ENCODE measurements at regions not wholly inside any gene's neighbourhood (a gene's known extent, or its start where the extent isn't known, plus 50 kb on each side); places are given as distances from the start of the nearest gene placed in this dataset.

- no peak overlapping the region for H3K4me3 ChIP-seq (ENCODE audit: low read length)
- no peaks in the 10 kb centered on the region for H3K27me3 ChIP-seq (ENCODE audit: control insufficient read depth, insufficient read depth, low read length)
- no peak overlapping the region for H3K27ac ChIP-seq (ENCODE audit: low read length)
- H3K4me1 ChIP-seq (ENCODE audit: control insufficient read depth, insufficient read depth, low read length), result no peaks in the 10 kb centered on the region
- no peaks in the 10 kb centered on the region for H3K36me3 ChIP-seq (ENCODE audit: control insufficient read depth, insufficient read depth, low read length)
- no peaks in the 10 kb centered on the region for H3K9me3 ChIP-seq (ENCODE audit: control insufficient read depth, low read depth, low read length)
- no peak for DNase-seq
These were observed 1176.7 kb upstream of the CNTN5 start for GRCh38 chr11:97844016-97844415.

- Histone ChIP-seq H3K36me3 (ENCODE audit: control insufficient read depth, insufficient read depth, low read length) (no peaks in the 10 kb centered on the region), H3K4me3 (ENCODE audit: low read length) (no peak overlapping the region), H3K27me3 (ENCODE audit: control insufficient read depth, insufficient read depth, low read length) (no peaks in the 10 kb centered on the region), H3K27ac (ENCODE audit: low read length) (no peak overlapping the region), H3K9me3 (ENCODE audit: control insufficient read depth, low read depth, low read length) (no peaks in the 10 kb centered on the region), H3K4me1 (ENCODE audit: control insufficient read depth, insufficient read depth, low read length) (no peaks in the 10 kb centered on the region)
- DNase-seq, result no peak
- no CpG with 5 or more reads among the region's 1 CpG for WGBS (ENCODE audit: insufficient coverage, low lambda C conversion rate)
These were observed 1173.0 kb upstream of the CNTN5 start for GRCh38 chr11:97847730-97848129.

- Histone ChIP-seq H3K36me3 (ENCODE audit: control insufficient read depth, insufficient read depth, low read length) (no peaks in the 10 kb centered on the region), H3K27ac (ENCODE audit: low read length) (no peak overlapping the region), H3K4me1 (ENCODE audit: control insufficient read depth, insufficient read depth, low read length) (no peaks in the 10 kb centered on the region), H3K27me3 (ENCODE audit: control insufficient read depth, insufficient read depth, low read length) (no peaks in the 10 kb centered on the region), H3K4me3 (ENCODE audit: low read length) (no peak overlapping the region), H3K9me3 (ENCODE audit: control insufficient read depth, low read depth, low read length) (no peaks in the 10 kb centered on the region)
- WGBS (ENCODE audit: insufficient coverage, low lambda C conversion rate), result no CpG with 5 or more reads among the region's 1 CpG
- DNase-seq, result no peak
These were observed 1170.0 kb upstream of the CNTN5 start for GRCh38 chr11:97850701-97851100.

- no peak for DNase-seq
- Histone ChIP-seq H3K4me1 (ENCODE audit: control insufficient read depth, insufficient read depth, low read length) (no peaks in the 10 kb centered on the region), H3K27ac (ENCODE audit: low read length) (no peak overlapping the region), H3K9me3 (ENCODE audit: control insufficient read depth, low read depth, low read length) (no peaks in the 10 kb centered on the region), H3K27me3 (ENCODE audit: control insufficient read depth, insufficient read depth, low read length) (no peaks in the 10 kb centered on the region), H3K36me3 (ENCODE audit: control insufficient read depth, insufficient read depth, low read length) (no peaks in the 10 kb centered on the region), H3K4me3 (ENCODE audit: low read length) (no peak overlapping the region)
- 72% methylated on average over 3 of the region's 3 CpGs for WGBS (ENCODE audit: insufficient coverage, low lambda C conversion rate)
These were observed 1166.4 kb upstream of the CNTN5 start for GRCh38 chr11:97854357-97854756.

GRCh38 chr11:97854877-97855276 lies 1165.9 kb upstream of the CNTN5 start:
- no peak overlapping the region for H3K4me3 ChIP-seq (ENCODE audit: low read length)
- no CpG with 5 or more reads among the region's 14 CpGs for WGBS (ENCODE audit: insufficient coverage, low lambda C conversion rate)
- no peak overlapping the region for H3K27ac ChIP-seq (ENCODE audit: low read length)
- DNase-seq, result no peak
- no peaks in the 10 kb centered on the region for H3K9me3 ChIP-seq (ENCODE audit: control insufficient read depth, low read depth, low read length)
- no peaks in the 10 kb centered on the region for H3K4me1 ChIP-seq (ENCODE audit: control insufficient read depth, insufficient read depth, low read length)
- no peaks in the 10 kb centered on the region for H3K36me3 ChIP-seq (ENCODE audit: control insufficient read depth, insufficient read depth, low read length)
- H3K27me3 ChIP-seq (ENCODE audit: control insufficient read depth, insufficient read depth, low read length), result no peaks in the 10 kb centered on the region

GRCh38 chr11:97856666-97857065 lies 1164.1 kb upstream of the CNTN5 start:
- H3K27ac ChIP-seq (ENCODE audit: low read length), result no peak overlapping the region
- H3K9me3 ChIP-seq (ENCODE audit: control insufficient read depth, low read depth, low read length), result no peaks in the 10 kb centered on the region
- H3K36me3 ChIP-seq (ENCODE audit: control insufficient read depth, insufficient read depth, low read length), result no peaks in the 10 kb centered on the region
- H3K4me3 ChIP-seq (ENCODE audit: low read length), result no peak overlapping the region
- no peaks in the 10 kb centered on the region for H3K27me3 ChIP-seq (ENCODE audit: control insufficient read depth, insufficient read depth, low read length)
- no CpG with 5 or more reads among the region's 2 CpGs for WGBS (ENCODE audit: insufficient coverage, low lambda C conversion rate)
- DNase-seq, result no peak
- no peaks in the 10 kb centered on the region for H3K4me1 ChIP-seq (ENCODE audit: control insufficient read depth, insufficient read depth, low read length)

- Histone ChIP-seq H3K4me3 (ENCODE audit: low read length) (no peak overlapping the region), H3K27me3 (ENCODE audit: control insufficient read depth, insufficient read depth, low read length) (no peaks in the 10 kb centered on the region), H3K27ac (ENCODE audit: low read length) (no peak overlapping the region), H3K4me1 (ENCODE audit: control insufficient read depth, insufficient read depth, low read length) (no peaks in the 10 kb centered on the region), H3K9me3 (ENCODE audit: control insufficient read depth, low read depth, low read length) (no peaks in the 10 kb centered on the region), H3K36me3 (ENCODE audit: control insufficient read depth, insufficient read depth, low read length) (no peaks in the 10 kb centered on the region)
- 67% methylated on average over 1 of the region's 1 CpG for WGBS (ENCODE audit: insufficient coverage, low lambda C conversion rate)
- no peak for DNase-seq
These were observed 1160.5 kb upstream of the CNTN5 start for GRCh38 chr11:97860237-97860636.

GRCh38 chr11:97862021-97862420 lies 1158.7 kb upstream of the CNTN5 start:
- no peaks in the 10 kb centered on the region for H3K36me3 ChIP-seq (ENCODE audit: control insufficient read depth, insufficient read depth, low read length)
- 70% methylated on average over 2 of the region's 4 CpGs for WGBS (ENCODE audit: insufficient coverage, low lambda C conversion rate)
- H3K27ac ChIP-seq (ENCODE audit: low read length), result no peak overlapping the region
- DNase-seq, result no peak
- no peaks in the 10 kb centered on the region for H3K9me3 ChIP-seq (ENCODE audit: control insufficient read depth, low read depth, low read length)
- no peaks in the 10 kb centered on the region for H3K27me3 ChIP-seq (ENCODE audit: control insufficient read depth, insufficient read depth, low read length)
- no peak overlapping the region for H3K4me3 ChIP-seq (ENCODE audit: low read length)
- H3K4me1 ChIP-seq (ENCODE audit: control insufficient read depth, insufficient read depth, low read length), result no peaks in the 10 kb centered on the region

GRCh38 chr11:97865424-97866012 lies 1155.2 kb upstream of the CNTN5 start:
- H3K27me3 ChIP-seq (ENCODE audit: control insufficient read depth, insufficient read depth, low read length), result no peaks in the 10 kb centered on the region
- WGBS (ENCODE audit: insufficient coverage, low lambda C conversion rate), result 76% methylated on average over 3 of the region's 3 CpGs
- DNase-seq, result no peak
- H3K4me3 ChIP-seq (ENCODE audit: low read length), result no peak overlapping the region
- H3K36me3 ChIP-seq (ENCODE audit: control insufficient read depth, insufficient read depth, low read length), result no peaks in the 10 kb centered on the region
- H3K9me3 ChIP-seq (ENCODE audit: control insufficient read depth, low read depth, low read length), result no peaks in the 10 kb centered on the region
- H3K27ac ChIP-seq (ENCODE audit: low read length), result no peak overlapping the region
- no peaks in the 10 kb centered on the region for H3K4me1 ChIP-seq (ENCODE audit: control insufficient read depth, insufficient read depth, low read length)

GRCh38 chr11:97871816-97872215 lies 1148.9 kb upstream of the CNTN5 start:
- Histone ChIP-seq H3K9me3 (ENCODE audit: control insufficient read depth, low read depth, low read length) (no peaks in the 10 kb centered on the region), H3K4me1 (ENCODE audit: control insufficient read depth, insufficient read depth, low read length) (no peaks in the 10 kb centered on the region), H3K4me3 (ENCODE audit: low read length) (no peak overlapping the region), H3K27ac (ENCODE audit: low read length) (no peak overlapping the region), H3K27me3 (ENCODE audit: control insufficient read depth, insufficient read depth, low read length) (no peaks in the 10 kb centered on the region), H3K36me3 (ENCODE audit: control insufficient read depth, insufficient read depth, low read length) (no peaks in the 10 kb centered on the region)
- DNase-seq, result no peak

GRCh38 chr11:97880209-97880608 lies 1140.5 kb upstream of the CNTN5 start:
- Histone ChIP-seq H3K4me1 (ENCODE audit: control insufficient read depth, insufficient read depth, low read length) (no peaks in the 10 kb centered on the region), H3K36me3 (ENCODE audit: control insufficient read depth, insufficient read depth, low read length) (no peaks in the 10 kb centered on the region), H3K27me3 (ENCODE audit: control insufficient read depth, insufficient read depth, low read length) (no peaks in the 10 kb centered on the region), H3K27ac (ENCODE audit: low read length) (no peak overlapping the region), H3K9me3 (ENCODE audit: control insufficient read depth, low read depth, low read length) (peaks cover 3% of the 10 kb centered on the region), H3K4me3 (ENCODE audit: low read length) (no peak overlapping the region)
- DNase-seq, result no peak

Measured in large intestine (tissue), 3 donors.